Thyroid gland (tissue), 4 donors: ENCODE measurements at regions not wholly inside any gene's neighbourhood (a gene's known extent, or its start where the extent isn't known, plus 50 kb on each side); places are given as distances from the start of the nearest gene placed in this dataset.

Experiments used
- CTCF ChIP-seq, 6 experiments: fragments of 200-600 bp in 3 of 6; fragments of 450-650 bp in 3 of 6; sonication (generic) in 3 of 6; IDR thresholded peaks; one replicate each; pipeline ENCODE4 v1.5.1; 2016 to 2019; ENCODE audit warnings: antibody characterized with exemption in 6 of 6, mild to moderate bottlenecking in 2 of 6, inconsistent platforms in 1 of 6, moderate library complexity in 1 of 6
- POLR2A ChIP-seq, 2 donors: fragments of 450-650 bp; IDR thresholded peaks; one replicate each; pipeline ENCODE4 v1.6.1; 2017; ENCODE audit warnings: antibody characterized with exemption in 2 of 2, mild to moderate bottlenecking in 2 of 2, moderate library complexity in 1 of 2

- no peak for TF ChIP-seq CTCF (IDR thresholded peaks at IDR 0.05)
- TF ChIP-seq POLR2A (IDR thresholded peaks at IDR 0.05): no peak
Measured at GRCh38 chr3:115246461-115247020, 99.5 kb upstream of the ZBTB20 start.
